ENCODE measurements at regions not wholly inside any gene's neighbourhood (a gene's known extent, or its start where the extent isn't known, plus 50 kb on each side); places are given as distances from the start of the nearest gene placed in this dataset.

DNA sequence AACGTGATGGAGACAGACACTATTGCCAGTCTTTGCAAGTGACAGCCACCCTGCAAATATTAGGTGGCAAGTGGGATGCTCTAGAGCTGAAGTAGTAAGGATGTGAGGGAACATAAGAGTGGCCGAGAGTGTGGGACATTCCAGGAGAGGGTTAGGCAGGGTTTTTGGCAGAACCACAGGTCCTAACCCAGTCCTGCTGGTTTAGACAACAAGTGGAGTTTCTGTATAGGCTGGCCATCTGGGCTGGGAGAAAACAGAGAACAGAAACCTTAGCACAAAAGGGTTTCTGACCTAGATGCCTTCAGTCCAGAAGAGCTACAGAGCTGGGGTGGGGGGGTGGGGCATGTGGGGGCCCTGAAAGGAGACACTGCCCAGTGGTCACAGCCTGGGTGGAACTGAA lies 107.4 kb downstream of the TMEM174 start:
- Mint-ChIP-seq H3K36me3 (ENCODE audit: low read depth) (peaks cover 2% of the 10 kb centered on the region), H3K4me1 (no peaks in the 10 kb centered on the region), H3K27ac (no peak overlapping the region), H3K4me3 (no peak overlapping the region), H3K27me3 (peaks cover 83% of the 10 kb centered on the region)
- no peaks in the 10 kb centered on the region for H3K9me3 ChIP-seq (ENCODE audit: control insufficient read depth, low read length, poor library complexity, severe bottlenecking)
- DNase-seq (no peak), ATAC-seq (no peak)

DNA sequence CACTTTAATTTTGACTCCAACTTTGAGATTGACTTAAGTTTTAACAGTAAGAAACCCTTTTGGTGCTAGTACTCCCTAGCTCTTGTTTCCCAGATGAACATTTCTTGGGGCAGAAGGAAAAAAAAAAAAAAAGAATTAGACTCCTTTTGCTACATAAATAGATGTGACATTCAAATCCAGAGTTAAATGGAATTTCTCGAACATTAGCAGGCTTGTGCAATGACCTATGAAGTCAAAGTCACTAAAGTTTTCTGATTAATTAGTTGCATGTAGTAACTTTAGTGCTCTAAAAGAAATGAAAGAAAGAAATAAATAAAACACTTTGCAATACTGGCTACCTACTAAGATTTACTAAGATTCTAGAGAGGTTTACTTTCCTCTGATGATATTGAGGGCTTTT lies 106.8 kb downstream of the TMEM174 start:
- H3K9me3 ChIP-seq (ENCODE audit: control insufficient read depth, low read length, poor library complexity, severe bottlenecking) = no peaks in the 10 kb centered on the region
- H3K27me3 Mint-ChIP-seq = peaks cover 77% of the 10 kb centered on the region
- DNase-seq = no peak
- no peak for ATAC-seq
- H3K36me3 Mint-ChIP-seq (ENCODE audit: low read depth) = peaks cover 2% of the 10 kb centered on the region
- H3K27ac Mint-ChIP-seq = no peak overlapping the region
- H3K4me1 Mint-ChIP-seq = no peaks in the 10 kb centered on the region
- H3K4me3 Mint-ChIP-seq = no peak overlapping the region

DNA sequence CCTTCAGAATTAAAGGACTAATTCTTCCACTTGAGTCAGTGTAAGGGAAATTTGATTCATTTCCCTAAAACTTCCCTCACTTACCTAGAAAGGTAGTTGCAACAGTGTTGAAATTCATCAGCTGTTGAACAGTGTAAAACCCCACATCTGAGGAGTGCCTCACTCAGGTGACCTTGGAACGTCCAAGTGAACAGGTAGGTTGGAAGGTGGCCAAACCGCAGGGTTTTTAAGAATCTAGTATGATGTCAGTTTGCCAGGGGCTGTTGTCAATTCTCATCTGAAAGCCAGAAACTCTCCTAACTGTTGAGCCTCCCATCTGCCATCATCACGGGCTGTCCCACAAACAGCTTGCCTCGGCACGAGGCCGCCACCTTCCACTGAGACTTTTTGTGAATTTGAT lies 105.7 kb downstream of the TMEM174 start:
- H3K4me3 Mint-ChIP-seq = no peak overlapping the region
- DNase-seq = no peak
- no peak overlapping the region for H3K27ac Mint-ChIP-seq
- no peak for ATAC-seq
- H3K36me3 Mint-ChIP-seq (ENCODE audit: low read depth) = peaks cover 2% of the 10 kb centered on the region
- peaks cover 72% of the 10 kb centered on the region for H3K27me3 Mint-ChIP-seq
- H3K9me3 ChIP-seq (ENCODE audit: control insufficient read depth, low read length, poor library complexity, severe bottlenecking) = no peaks in the 10 kb centered on the region
- no peaks in the 10 kb centered on the region for H3K4me1 Mint-ChIP-seq

DNA sequence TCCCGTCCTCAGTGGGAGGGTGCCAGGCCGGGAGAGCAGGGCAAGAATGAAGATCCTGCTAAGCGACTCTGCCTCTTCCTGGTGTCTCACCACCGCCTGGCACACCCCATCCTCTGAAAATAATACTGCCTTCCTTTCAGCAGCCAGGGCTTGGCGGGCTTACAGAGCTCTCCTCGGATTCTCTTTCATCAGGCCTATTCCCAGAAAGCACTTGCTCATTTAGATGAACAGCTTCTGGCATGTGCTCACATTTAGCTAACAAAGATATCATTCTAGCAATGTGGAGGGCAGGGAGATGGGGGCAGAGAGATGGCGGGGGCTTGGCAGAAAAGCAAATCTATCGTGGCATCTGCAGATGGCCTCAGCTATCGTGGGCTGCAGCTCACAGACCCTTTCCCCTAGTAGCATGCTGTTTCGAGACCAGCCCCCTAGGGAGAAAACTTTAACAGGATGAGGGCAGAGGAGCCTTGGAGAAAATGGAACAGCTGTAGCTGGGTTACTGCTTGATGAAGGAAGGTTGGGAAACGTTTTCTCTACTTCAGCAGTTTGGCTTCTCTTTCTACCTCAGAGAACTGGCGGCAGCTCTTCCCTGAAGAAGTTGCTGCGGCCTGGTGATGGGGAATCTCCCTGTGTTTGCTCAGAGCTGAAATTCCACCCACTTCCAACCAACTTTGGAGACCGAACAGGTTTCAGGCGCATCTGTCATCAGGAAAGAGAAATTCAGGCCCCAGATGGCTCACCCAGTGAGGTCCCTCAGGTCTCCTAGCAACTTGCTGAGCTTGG lies 102.1 kb downstream of the TMEM174 start:
- ATAC-seq (no peak), DNase-seq (no peak)
- no peaks in the 10 kb centered on the region for H3K4me1 Mint-ChIP-seq
- H3K4me3 Mint-ChIP-seq = no peak overlapping the region
- no peaks in the 10 kb centered on the region for H3K9me3 ChIP-seq (ENCODE audit: control insufficient read depth, low read length, poor library complexity, severe bottlenecking)
- H3K27ac Mint-ChIP-seq = no peak overlapping the region
- H3K36me3 Mint-ChIP-seq (ENCODE audit: low read depth) = peaks cover 2% of the 10 kb centered on the region
- peaks cover 62% of the 10 kb centered on the region for H3K27me3 Mint-ChIP-seq

DNA sequence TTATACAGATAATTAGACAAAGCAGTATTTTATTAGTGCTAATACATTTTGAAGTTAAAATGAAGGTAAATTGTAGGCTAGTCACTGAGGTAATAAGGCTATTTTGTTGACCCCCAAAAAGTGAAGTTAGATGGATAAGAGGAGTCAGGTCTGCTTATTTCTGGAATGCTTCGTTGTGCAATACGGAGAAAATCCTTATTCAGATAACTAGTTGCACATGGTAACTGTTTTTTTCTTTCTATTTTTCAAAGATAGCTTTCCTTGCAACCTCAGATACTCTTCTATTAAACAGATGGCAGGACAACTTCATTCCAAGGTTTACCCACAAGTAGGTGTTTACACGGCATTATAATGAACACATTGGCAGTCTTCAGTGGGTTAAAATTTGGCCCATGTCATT lies 101.1 kb downstream of the TMEM174 start:
- Mint-ChIP-seq H3K4me3 (no peak overlapping the region), H3K36me3 (ENCODE audit: low read depth) (peaks cover 2% of the 10 kb centered on the region), H3K27me3 (peaks cover 57% of the 10 kb centered on the region), H3K27ac (no peak overlapping the region), H3K4me1 (no peaks in the 10 kb centered on the region)
- H3K9me3 ChIP-seq (ENCODE audit: control insufficient read depth, low read length, poor library complexity, severe bottlenecking) = no peaks in the 10 kb centered on the region
- ATAC-seq = no peak
- no peak for DNase-seq

DNA sequence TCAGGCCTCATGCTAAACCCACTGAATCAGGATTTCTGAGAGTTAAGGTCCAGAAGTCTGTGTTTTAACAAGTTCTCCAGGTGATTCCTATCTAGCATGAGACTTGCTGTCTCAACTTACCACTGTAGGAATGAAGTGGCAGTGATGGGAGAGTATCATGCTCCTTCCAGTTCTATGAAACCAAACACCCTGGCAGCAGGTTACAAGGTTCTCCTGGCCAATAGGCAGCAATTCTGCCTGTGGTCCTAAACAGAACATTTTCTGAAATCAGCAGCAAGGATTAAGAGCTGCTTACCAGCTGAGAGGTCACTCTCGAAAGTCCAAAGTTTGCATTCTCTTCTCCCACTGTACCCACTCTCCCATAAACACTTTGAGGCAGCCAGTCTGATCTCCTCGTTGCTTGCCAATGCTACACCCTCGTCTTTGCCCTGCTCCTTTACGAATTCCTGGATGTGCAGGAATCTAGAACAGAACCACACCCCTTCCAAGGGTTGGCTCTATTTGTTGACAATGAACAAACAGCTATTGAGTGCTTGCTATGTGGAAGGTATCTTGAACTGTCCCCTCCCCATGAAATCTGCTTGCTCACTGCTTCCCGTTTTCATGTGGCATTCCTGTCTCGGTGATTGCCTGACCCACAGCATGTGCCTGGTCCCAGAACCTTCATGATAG lies 100.5 kb downstream of the TMEM174 start:
- no peaks in the 10 kb centered on the region for H3K9me3 ChIP-seq (ENCODE audit: control insufficient read depth, low read length, poor library complexity, severe bottlenecking)
- DNase-seq (no peak), ATAC-seq (no peak)
- Mint-ChIP-seq H3K4me3 (no peak overlapping the region), H3K36me3 (ENCODE audit: low read depth) (peaks cover 2% of the 10 kb centered on the region), H3K27ac (no peak overlapping the region), H3K27me3 (peaks cover 55% of the 10 kb centered on the region), H3K4me1 (no peaks in the 10 kb centered on the region)

DNA sequence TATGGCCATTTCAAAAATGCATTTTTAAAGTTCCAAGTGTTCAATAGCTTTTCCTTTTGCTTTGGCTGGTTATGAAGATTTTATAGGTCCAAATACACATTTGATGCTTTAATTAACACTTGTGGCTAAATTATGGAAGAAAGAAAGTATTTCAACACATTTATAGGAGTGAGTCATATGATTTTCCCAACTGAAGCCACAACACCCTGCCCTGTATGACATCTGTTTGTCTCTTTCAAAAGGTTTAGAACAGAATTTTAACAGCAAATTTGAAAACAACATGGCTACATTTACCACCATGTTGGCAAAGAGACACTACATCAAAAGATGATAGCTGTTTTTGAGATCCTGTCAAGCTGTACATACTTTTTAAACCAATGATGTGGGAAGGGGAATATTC lies 99.4 kb downstream of the TMEM174 start:
- no peak overlapping the region for H3K4me3 Mint-ChIP-seq
- H3K27me3 Mint-ChIP-seq = peaks cover 54% of the 10 kb centered on the region
- H3K9me3 ChIP-seq (ENCODE audit: control insufficient read depth, low read length, poor library complexity, severe bottlenecking) = no peaks in the 10 kb centered on the region
- no peak overlapping the region for H3K27ac Mint-ChIP-seq
- H3K4me1 Mint-ChIP-seq = no peaks in the 10 kb centered on the region
- no peaks in the 10 kb centered on the region for H3K36me3 Mint-ChIP-seq (ENCODE audit: low read depth)
- DNase-seq = no peak
- no peak for ATAC-seq

DNA sequence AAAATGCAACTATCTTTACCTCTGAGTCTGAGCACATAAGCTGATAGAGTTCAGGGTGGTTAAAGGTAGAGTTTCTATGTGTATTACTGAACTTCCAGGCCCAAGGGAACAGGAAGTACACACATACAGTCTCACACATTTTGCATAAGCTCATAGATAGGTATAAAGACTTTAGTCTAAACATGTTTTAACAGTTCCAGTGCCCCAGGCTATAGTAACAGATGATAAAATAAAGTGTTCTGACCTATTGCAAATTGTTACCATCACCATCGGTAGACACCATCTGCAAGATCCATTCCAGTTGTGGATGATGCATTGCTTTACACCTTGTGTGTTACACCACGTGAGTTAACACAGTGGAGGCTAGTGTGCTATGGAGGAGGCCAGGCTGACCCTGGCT lies 95.8 kb downstream of the TMEM174 start:
- no peaks in the 10 kb centered on the region for H3K9me3 ChIP-seq (ENCODE audit: control insufficient read depth, low read length, poor library complexity, severe bottlenecking)
- Mint-ChIP-seq H3K27ac (no peak overlapping the region), H3K4me1 (no peaks in the 10 kb centered on the region), H3K36me3 (ENCODE audit: low read depth) (no peaks in the 10 kb centered on the region), H3K27me3 (peaks cover 57% of the 10 kb centered on the region), H3K4me3 (no peak overlapping the region)
- DNase-seq (no peak), ATAC-seq (no peak)

DNA sequence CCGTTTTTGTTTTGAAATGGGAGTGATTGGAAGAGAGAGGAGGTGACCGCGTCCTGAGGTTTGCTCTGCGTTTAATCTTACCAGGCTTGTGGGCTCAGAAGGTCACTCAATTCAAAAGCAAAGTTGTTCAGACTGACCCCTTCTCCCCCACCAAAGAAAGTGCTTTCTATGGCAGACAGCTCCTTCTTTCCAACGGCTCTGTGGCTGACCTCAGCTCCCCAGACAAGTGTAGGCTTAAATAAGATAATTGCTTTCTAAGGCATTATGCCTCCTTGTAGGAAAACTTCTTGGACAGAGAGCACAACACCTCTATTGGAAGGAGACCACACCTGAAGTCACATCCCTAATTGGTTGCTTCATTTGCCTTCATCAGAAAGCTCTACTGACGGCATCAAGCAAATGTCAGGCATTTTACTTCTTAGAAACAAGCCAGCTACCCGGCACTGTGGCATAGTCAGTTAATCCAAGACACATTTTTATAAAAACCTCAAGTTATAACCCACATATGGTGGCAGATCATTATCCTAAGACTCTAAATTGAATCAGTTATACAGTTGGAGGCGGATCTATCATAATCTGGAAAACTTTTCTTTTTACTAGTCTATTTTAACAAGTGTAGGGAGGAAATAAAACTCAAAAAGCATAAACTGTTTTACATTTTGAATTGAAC lies 94.9 kb downstream of the TMEM174 start:
- H3K9me3 ChIP-seq (ENCODE audit: control insufficient read depth, low read length, poor library complexity, severe bottlenecking) = no peaks in the 10 kb centered on the region
- H3K27ac Mint-ChIP-seq = no peak overlapping the region
- H3K4me1 Mint-ChIP-seq = no peaks in the 10 kb centered on the region
- ATAC-seq (no peak), DNase-seq (no peak)
- H3K4me3 Mint-ChIP-seq = no peak overlapping the region
- H3K27me3 Mint-ChIP-seq = peaks cover 57% of the 10 kb centered on the region
- H3K36me3 Mint-ChIP-seq (ENCODE audit: low read depth) = no peaks in the 10 kb centered on the region

DNA sequence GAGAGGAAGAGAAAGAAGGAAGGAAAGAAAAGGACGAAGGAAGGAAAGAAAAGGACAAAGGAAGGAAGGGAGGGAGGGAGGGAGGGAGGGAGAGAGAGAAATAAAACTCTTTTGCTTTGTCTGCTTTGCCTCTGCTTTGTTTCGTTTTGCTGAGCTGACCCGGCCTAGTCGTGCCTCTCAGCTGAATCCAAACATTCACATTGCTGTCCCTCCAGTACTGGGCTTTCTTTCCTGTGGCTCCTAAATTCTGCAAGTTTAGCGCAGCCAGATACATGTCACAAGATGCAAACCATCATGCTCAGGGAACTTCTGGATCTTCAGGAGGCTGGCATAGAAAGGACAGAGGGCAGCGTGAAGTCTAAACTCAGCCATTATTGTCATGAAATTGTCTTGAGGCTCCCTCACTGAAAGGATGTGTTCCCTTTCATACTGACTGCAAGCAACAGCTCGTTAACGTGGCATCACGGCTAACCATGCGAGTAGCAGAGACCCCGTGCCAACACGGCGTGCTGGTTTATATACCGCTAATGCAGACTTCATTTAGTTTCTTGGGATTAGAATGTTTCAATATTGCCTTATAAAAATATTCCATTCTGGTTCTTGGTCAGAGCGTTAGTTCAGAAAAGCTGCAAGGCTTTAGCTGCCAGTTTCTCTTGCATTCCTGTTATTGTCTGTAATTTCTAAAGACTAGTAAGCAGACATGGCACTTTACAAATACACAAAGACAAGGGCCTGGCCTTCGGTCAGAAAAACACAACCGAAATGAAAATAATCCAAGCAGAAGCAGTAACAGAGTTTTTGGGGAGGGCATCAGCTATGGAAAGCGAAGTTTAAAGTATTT lies 94.2 kb downstream of the TMEM174 start:
- no peak overlapping the region for H3K4me3 Mint-ChIP-seq
- no peaks in the 10 kb centered on the region for H3K4me1 Mint-ChIP-seq
- ATAC-seq (no peak), DNase-seq (no peak)
- no peak overlapping the region for H3K27ac Mint-ChIP-seq
- H3K27me3 Mint-ChIP-seq = peaks cover 61% of the 10 kb centered on the region
- H3K9me3 ChIP-seq (ENCODE audit: control insufficient read depth, low read length, poor library complexity, severe bottlenecking) = no peaks in the 10 kb centered on the region
- H3K36me3 Mint-ChIP-seq (ENCODE audit: low read depth) = no peaks in the 10 kb centered on the region

DNA sequence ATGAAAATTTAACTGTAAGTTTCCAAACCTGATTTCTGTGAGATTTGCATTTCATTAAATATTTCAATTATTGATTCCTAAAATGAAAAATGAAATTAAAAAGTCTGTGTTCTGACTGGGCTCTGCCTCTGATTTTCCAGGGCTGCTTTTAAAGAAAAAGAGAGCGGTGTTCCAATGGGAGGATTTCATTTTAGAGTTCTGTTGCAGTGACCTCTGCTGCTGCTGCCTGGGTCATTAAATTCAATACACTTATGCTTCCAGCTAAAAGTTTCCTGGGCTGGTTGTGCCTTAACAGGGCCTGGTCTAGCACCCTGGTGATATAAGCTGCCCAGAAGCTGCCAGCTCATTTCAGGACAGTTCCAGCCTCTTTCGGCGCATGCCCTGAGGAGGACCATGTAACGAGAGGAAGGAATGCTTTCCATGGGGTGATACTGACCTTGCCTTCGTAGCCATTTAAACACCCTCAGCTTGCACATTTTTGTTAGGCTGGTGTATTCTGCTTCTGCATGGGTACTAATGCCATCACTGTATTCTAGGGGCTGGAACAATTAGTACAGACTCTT lies 93.3 kb downstream of the TMEM174 start:
- Mint-ChIP-seq H3K36me3 (ENCODE audit: low read depth) (no peaks in the 10 kb centered on the region), H3K27me3 (peaks cover 70% of the 10 kb centered on the region), H3K27ac (no peak overlapping the region), H3K4me1 (no peaks in the 10 kb centered on the region), H3K4me3 (no peak overlapping the region)
- H3K9me3 ChIP-seq (ENCODE audit: control insufficient read depth, low read length, poor library complexity, severe bottlenecking) = no peaks in the 10 kb centered on the region
- ATAC-seq (no peak), DNase-seq (no peak)

DNA sequence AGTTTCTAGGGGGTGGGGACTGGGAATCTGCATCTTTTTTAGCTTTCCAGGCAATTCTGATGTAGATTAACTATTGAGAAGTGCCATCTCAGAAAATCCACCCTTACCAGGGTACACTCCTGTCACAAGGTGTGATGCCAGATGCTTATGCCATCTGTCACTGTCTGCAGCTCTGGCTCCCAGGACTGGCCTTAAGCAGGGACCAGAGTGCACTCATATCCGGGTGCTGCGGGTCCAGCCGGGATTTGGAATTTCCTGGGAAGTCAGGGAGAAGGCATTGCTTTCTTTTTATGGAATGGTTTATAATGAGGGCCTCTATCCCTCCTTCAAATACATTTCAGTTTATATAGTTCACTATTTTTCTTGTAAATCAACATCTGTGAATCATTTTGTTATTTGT lies 92.6 kb downstream of the TMEM174 start:
- no peaks in the 10 kb centered on the region for H3K9me3 ChIP-seq (ENCODE audit: control insufficient read depth, low read length, poor library complexity, severe bottlenecking)
- Mint-ChIP-seq H3K27ac (no peak overlapping the region), H3K27me3 (peaks cover 68% of the 10 kb centered on the region), H3K36me3 (ENCODE audit: low read depth) (no peaks in the 10 kb centered on the region), H3K4me3 (no peak overlapping the region), H3K4me1 (no peaks in the 10 kb centered on the region)
- DNase-seq (no peak), ATAC-seq (no peak)

DNA sequence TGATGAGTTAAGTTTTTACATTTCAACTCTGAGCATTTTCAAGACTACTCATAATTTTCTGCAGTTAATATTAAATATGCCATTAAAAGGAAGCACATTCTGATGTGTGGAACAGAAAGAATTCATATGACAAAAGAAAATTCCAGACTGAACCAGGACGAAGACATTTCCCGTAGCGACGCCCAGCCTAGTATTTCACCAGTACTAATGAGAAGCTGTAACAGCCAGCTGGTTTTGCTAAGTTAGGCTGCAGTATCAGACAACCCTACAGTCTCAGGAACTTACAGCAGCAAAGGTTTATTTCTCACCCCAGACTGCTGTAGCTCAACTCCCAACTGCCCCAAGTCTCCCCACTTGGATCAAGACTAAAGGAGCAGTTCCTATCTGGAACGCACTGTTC lies 91.6 kb downstream of the TMEM174 start:
- no peaks in the 10 kb centered on the region for H3K4me1 Mint-ChIP-seq
- ATAC-seq (no peak), DNase-seq (no peak)
- H3K27ac Mint-ChIP-seq = no peak overlapping the region
- no peaks in the 10 kb centered on the region for H3K9me3 ChIP-seq (ENCODE audit: control insufficient read depth, low read length, poor library complexity, severe bottlenecking)
- peaks cover 64% of the 10 kb centered on the region for H3K27me3 Mint-ChIP-seq
- no peaks in the 10 kb centered on the region for H3K36me3 Mint-ChIP-seq (ENCODE audit: low read depth)
- H3K4me3 Mint-ChIP-seq = no peak overlapping the region

Measured in T-helper 17 cell (primary cell).